ENCODE measurements at regions not wholly inside any gene's neighbourhood (a gene's known extent, or its start where the extent isn't known, plus 50 kb on each side); places are given as distances from the start of the nearest gene placed in this dataset.
"Not testable (repeated sequence)": the region's sequence is repeated elsewhere in the genome, so short reads cannot be mapped to it uniquely, and the experiment has no call there.

DNA sequence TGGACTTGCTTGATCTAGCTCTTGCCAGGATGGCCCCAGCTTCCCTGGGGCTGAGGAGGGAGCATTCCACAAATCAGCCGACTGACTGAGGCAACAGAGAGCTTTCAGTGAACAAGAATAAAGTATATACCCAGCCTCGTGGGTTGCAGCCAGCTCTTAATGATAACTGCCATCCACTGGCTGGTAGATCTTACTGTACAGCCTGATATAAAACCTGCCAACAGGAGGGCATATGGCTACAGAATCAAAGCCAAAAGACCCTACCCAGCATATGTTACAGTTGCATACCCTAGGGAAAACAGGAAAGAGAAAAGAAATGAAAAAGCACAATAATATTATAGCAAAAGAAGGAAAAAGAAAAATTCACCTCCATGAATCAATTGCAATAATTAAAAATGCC is 775.9 kb upstream of the KIF2B start:
- no peak for DNase-seq (ENCODE audit: low spot score)

- no peak for DNase-seq (ENCODE audit: low spot score)
Measured at GRCh38 chr17:53039981-53040380, 782.7 kb upstream of the KIF2B start.

DNA sequence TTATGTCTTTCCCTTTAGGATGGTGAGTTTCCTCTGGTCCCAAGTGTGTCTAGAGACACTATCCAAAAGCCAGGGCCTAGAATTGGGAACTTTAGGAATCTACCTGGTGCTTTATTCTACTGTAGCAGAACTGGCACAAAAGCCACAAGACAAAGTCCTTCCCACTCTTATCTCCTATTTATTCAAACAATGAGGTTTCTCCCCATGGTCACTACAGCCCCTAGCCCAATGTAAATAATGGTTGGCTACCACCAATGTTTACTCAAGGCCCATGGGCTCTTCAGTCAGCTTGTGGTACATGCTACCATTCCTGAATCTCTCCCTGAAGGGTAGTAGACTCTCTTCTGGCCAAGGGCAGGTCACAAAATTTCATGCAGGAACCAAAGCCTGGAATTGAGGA is 789.4 kb upstream of the KIF2B start:
- no peak for DNase-seq (ENCODE audit: low spot score)

DNA sequence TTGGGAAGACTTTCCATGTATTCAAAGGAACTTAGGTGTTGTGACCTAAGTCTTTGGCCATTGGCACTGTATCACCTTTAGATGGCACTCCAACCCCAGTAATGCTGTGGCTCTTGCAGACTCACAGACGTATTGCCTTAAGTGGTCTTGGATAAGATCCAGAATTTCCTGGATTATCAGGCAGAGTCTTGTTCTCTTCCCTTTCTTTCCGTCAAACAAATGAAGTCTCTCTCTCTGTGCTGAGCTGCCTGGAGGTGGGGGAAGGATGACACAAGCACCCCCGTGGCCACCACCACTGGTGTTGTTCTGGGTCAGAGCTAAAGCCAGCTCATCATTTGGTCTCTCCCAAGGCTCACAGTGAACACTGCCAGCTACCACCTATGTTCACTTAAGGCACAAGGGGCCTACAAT is 789.9 kb upstream of the KIF2B start:
- peak; percentile 64 for DNase-seq (ENCODE audit: low spot score)

- DNase-seq (ENCODE audit: low spot score), result no peak
Measured at GRCh38 chr17:53017227-53017626, 805.5 kb upstream of the KIF2B start.

DNA sequence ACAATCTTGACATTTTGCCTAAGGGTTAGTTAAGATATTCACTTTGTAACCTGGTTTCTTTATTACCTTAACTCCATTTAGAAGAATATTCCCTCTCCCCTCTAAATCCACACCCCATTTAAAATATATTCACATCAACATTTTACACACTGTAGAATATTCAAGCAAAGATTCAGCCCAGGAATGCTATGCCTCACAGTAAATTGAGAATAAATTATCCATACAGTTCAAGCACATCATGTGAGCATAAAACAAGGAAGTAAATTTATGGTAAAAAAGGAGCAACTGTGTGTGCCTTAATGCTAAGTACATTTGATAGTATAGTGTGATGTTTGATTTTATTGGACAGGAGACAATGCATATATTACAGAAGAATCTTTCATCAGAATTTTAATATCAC is 806.6 kb upstream of the KIF2B start:
- no peak for DNase-seq (ENCODE audit: low spot score)

GRCh38 chr17:53012364-53012763 is 810.4 kb upstream of the KIF2B start:
- no peak for DNase-seq (ENCODE audit: low spot score)

DNA sequence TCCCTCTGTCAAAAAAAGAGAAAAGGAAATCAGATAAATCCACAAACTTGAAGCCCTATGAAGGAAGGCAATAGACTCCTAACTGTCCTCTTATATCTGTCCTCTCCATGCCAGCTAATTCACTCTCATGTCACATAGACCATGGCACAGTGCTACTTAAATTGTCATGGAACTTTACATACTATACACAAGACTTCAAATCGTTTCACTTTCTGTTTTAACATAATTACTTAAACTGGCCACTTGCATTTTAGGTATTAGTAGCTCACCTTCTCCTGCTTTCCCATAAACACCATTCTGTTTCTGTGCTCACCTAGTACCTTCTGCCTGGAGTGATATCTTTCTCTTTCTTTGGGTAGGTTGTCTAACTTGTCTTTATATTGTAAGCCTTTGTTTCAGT is 816.7 kb upstream of the KIF2B start:
- no peak for DNase-seq (ENCODE audit: low spot score)

- DNase-seq (ENCODE audit: low spot score), result no peak
Measured at GRCh38 chr17:53004902-53005301, 817.8 kb upstream of the KIF2B start.

- DNase-seq (ENCODE audit: low spot score), result no peak
Measured at GRCh38 chr17:52995881-52996280, 826.8 kb upstream of the KIF2B start.

DNA sequence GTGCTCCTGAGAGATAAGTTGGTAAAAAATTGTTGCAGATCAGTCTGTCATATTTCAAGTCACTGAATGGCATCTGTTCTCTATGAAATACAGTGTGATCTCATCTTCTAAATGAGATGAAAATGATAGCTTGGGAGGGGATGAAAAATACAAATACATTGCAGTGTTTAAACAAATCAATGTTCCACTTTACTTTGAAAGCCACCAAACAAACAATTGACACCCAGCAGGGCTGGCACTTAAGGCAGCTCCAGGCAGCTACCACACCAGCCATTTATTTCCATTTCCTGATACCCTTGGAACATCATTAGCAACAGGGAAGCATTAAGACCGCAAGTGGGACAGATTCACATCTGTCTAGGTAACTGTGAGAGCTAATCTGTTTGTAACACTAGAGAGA is 827.6 kb upstream of the KIF2B start:
- DNase-seq (ENCODE audit: low spot score), result no peak

DNA sequence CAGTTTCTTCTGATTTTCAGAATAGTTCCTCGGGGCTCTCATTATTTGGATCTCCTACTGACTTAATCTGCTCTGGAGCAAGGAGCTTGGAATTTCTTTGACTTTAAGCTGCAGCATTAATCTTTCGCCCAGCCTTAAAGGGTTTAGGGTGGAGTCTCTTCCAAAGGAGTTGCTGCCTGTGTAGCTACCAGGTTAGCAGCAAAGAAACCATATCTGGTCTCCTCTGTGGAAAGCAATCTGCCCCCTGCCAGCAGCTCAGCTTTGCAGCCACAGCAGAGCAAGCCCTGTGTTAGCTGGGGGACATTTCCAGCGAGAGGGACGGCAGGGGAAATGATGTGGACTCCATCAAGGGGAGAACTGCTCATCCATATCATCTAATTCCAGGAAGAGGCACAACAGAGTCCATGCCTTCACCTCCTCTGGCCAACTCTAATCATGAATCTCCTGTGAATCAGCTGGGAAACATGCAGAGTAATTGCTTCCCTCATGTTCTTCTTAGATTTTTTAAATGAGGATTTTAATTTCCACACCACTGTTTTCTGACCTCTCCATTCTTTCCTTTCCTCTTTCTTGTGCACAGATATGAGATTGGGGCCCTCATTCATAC is 827.6 kb upstream of the CA10 start:
- peak; percentile 32 for DNase-seq (ENCODE audit: low spot score)

DNA sequence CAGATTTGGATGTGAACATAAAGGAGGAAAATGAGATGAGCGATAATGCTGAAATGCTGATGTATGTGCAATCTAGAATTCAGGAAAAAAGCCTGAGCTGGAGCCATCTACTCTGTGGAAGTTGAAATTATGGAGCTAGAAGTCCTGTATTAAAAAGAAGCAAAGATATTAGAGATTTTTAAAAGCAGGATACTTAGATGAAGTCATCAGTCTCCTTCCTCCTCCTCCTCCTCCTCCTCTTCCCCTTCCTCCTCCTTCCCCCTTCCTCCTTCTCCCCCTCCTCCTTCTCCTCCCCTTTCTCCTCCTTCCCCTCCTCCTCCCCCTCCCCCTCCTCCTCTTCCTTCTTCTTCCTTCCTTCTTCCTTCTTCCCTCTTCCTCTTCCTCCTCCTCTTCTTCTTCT is 823.8 kb upstream of the CA10 start:
- DNase-seq (ENCODE audit: low spot score), result no peak

GRCh38 chr17:52979921-52980320 is 821.4 kb upstream of the CA10 start:
- DNase-seq (ENCODE audit: low spot score), result no peak

DNA sequence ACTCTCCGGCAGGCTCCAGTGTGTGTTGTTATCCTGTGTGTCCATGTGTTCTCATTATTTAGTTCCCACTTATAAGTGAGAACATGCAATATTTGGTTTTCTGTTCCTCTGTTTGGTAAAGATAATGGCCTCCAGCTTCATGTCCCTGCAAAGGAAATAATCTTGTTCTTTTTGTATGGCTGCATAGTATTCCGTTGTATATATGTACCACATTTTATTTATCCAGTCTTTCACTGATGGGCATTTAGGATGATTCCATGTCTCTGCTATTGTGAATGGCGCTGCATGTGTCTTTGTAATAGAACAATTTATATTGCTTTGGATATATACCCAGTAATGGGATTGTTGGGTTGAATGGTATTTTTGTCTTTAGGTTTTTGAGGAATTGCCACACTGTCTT is 807.3 kb upstream of the CA10 start:
- no peak for DNase-seq (ENCODE audit: low spot score)

GRCh38 chr17:52961751-52962150 is 803.2 kb upstream of the CA10 start:
- not testable (repeated sequence) for DNase-seq (ENCODE audit: low spot score)

GRCh38 chr17:52957411-52957810 is 798.9 kb upstream of the CA10 start:
- DNase-seq (ENCODE audit: low spot score), result no peak

DNA sequence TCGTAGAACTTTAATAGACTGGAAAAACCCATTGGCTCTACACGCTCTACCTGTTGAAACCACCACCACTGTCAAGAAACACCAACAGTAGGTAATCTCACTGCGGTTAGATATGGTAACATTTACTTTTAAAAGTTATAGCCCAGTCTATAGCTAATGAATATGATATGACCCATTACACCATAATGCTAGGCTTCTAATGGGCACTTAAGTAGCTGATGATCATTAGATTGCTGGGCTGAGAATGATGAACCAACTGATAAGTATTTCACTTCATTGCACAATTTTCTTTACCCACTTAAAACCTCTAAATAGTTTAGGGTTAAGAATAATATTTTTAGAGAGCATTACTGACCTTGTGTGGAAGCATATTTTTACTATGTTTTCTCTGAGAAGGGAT is 788.9 kb upstream of the CA10 start:
- no peak for DNase-seq (ENCODE audit: low spot score)

GRCh38 chr17:52938623-52939230 is 780.2 kb upstream of the CA10 start:
- no peak for DNase-seq (ENCODE audit: low spot score)

GRCh38 chr17:52930581-52930980 is 772.1 kb upstream of the CA10 start:
- no peak for DNase-seq (ENCODE audit: low spot score)

GRCh38 chr17:52930145-52930544 is 771.6 kb upstream of the CA10 start:
- DNase-seq (ENCODE audit: low spot score), result no peak

DNA sequence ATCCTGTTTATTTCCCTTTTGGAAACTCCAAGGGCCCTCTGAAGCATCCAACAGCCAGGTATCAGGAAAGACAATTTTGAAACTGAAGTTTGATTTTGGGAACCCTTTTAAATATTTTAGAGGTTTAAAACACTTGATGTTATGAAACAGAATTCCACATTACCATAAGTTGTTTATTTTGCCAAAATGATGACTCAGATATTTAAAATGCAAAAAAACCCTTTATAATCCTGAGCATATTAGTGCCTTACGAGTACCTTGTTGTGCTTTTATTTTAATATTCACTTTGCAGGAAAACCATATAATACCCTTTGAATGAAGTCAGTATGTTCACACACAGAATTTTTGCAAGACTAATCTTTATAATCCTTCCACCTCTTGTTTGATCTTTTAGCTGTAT is 765.1 kb upstream of the CA10 start:
- DNase-seq (ENCODE audit: low spot score), result no peak

DNA sequence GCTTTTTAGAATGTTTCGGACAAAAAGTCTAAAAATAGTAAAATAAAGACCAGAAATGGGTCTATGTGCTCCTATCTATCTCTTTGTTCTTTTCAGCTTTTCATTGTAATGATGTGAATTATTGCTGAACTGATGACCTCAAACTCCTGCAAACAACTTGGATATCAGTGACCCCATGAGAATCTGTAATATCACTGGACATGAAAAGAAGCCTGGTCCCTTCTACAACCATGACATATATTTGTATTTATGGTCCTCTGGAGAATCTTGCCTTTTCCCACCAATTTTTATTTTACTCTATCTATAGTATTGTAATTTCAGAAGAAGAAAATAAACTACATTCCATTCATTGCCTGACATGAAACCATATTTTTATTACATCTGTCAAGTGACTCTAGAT is 740.7 kb upstream of the CA10 start:
- no peak for DNase-seq (ENCODE audit: low spot score)

DNA sequence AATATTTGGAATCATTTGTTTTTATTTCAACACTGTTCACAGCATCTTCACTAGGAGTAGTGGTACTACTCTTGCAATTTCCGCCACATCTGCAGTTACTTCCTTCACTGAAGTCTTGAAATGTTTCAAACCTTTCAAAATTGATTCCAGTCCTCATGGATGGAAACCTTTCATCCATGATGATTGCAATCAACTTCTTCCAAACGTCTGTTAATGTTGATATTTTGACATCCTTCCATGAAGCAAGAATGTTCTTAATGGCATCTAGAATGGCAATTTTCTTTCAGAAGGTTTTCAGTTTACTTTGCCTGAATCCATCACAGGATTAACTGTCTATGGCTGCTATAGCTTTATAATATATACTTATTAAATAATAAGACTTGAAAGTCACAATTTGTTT is 736.8 kb upstream of the CA10 start:
- no peak for DNase-seq (ENCODE audit: low spot score)

Measured in D341Med (cell line).